Endothelial cell of umbilical vein (primary cell): ENCODE measurements at regions not wholly inside any gene's neighbourhood (a gene's known extent, or its start where the extent isn't known, plus 50 kb on each side); places are given as distances from the start of the nearest gene placed in this dataset.

Experiments used
- JUN ChIP-seq: IDR thresholded peaks from 2 replicates; pipeline ENCODE4 v1.6.1; 2011; ENCODE audit warnings: borderline replicate concordance, low read depth; ENCODE audit not compliant: insufficient read length, insufficient read depth
- TF ChIP-seq, protein P1 (sequence below), 2 donors: IDR thresholded peaks; 1 replicate in 1 of 2; 2 replicates in 1 of 2; pipeline ENCODE4 v1.5.1; 2011; ENCODE audit warnings: low read length in 2 of 2, mild to moderate bottlenecking in 2 of 2, moderate library complexity in 2 of 2, control low read depth in 1 of 2, inconsistent platforms in 1 of 2, low read depth in 1 of 2; ENCODE audit not compliant: insufficient read depth in 1 of 2; ENCODE audit errors: extremely low read depth in 1 of 2

DNA sequence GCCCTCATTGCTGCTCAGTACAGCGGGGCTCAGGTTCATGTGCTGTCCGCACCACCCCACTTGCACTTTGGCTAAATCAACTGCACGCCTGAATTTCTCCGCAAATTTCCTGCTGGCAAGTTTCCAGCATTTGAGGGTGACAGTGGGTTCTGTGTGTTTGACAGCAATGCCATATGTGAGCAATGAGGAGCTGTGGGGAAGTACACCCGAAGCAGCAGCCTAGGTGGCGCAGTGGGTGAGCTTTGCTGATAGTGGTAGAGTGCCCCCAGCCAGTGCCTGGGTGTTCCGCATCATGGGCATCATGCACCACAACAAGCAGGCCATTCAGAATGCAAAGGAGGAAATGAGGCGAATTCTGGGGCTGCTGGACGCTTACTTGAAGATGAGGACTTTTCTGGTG is 103.9 kb upstream of the POT1 start:
- no peak for TF ChIP-seq JUN
- TF ChIP-seq, protein P1, sequence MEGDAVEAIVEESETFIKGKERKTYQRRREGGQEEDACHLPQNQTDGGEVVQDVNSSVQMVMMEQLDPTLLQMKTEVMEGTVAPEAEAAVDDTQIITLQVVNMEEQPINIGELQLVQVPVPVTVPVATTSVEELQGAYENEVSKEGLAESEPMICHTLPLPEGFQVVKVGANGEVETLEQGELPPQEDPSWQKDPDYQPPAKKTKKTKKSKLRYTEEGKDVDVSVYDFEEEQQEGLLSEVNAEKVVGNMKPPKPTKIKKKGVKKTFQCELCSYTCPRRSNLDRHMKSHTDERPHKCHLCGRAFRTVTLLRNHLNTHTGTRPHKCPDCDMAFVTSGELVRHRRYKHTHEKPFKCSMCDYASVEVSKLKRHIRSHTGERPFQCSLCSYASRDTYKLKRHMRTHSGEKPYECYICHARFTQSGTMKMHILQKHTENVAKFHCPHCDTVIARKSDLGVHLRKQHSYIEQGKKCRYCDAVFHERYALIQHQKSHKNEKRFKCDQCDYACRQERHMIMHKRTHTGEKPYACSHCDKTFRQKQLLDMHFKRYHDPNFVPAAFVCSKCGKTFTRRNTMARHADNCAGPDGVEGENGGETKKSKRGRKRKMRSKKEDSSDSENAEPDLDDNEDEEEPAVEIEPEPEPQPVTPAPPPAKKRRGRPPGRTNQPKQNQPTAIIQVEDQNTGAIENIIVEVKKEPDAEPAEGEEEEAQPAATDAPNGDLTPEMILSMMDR (IDR thresholded peaks at IDR 0.05; ENCODE audit: extremely low read depth in 1 of 2, insufficient read depth in 1 of 2, low read depth in 1 of 2, low read length in 2 of 2): no peak
